Neuron (in vitro differentiated cells): ENCODE measurements at regions not wholly inside any gene's neighbourhood (a gene's known extent, or its start where the extent isn't known, plus 50 kb on each side); places are given as distances from the start of the nearest gene placed in this dataset.

Source experiments
- H2AFZ ChIP-seq: one replicate; pipeline ENCODE4 v1.6.1; 2013; ENCODE audit warnings: low read depth, mild to moderate bottlenecking, inconsistent platforms, low read length, moderate library complexity
- H3K27me3 ChIP-seq: one replicate; pipeline ENCODE4 v1.6.1; 2013; ENCODE audit warnings: low read length; ENCODE audit not compliant: insufficient read depth
- H3K36me3 ChIP-seq: one replicate; pipeline ENCODE4 v1.6.1; 2013; ENCODE audit warnings: low read length; ENCODE audit not compliant: insufficient read depth
- H3K4me1 ChIP-seq: one replicate; pipeline ENCODE4 v1.6.1; 2013; ENCODE audit warnings: low read length; ENCODE audit not compliant: insufficient read depth
- H3K4me3 ChIP-seq: 2 replicates; pipeline ENCODE4 v1.5.1; 2013; ENCODE audit warnings: mild to moderate bottlenecking, low read length, moderate library complexity
- H3K9me3 ChIP-seq: one replicate; pipeline ENCODE4 v1.6.1; 2013; ENCODE audit warnings: low read length

GRCh38 chr14:71602524-71602923 lies 329.7 kb upstream of the RGS6 start:
- Histone ChIP-seq H3K27me3 (no peaks in the 10 kb centered on the region), H3K36me3 (no peaks in the 10 kb centered on the region), H2AFZ (no peak overlapping the region), H3K4me1 (no peaks in the 10 kb centered on the region), H3K4me3 (no peak overlapping the region), H3K9me3 (peaks cover 8% of the 10 kb centered on the region)

- no peak overlapping the region for H3K4me3 ChIP-seq
Measured at GRCh38 chr14:71604231-71604630, 328.0 kb upstream of the RGS6 start.

GRCh38 chr14:71606064-71606463 lies 326.2 kb upstream of the RGS6 start:
- Histone ChIP-seq H3K36me3 (no peaks in the 10 kb centered on the region), H3K4me1 (no peaks in the 10 kb centered on the region), H3K9me3 (peaks cover 5% of the 10 kb centered on the region), H3K4me3 (no peak overlapping the region), H2AFZ (no peak overlapping the region), H3K27me3 (no peaks in the 10 kb centered on the region)

More at GRCh38 chr14:71604231-71604630, 328.0 kb upstream of the RGS6 start:
- no peak overlapping the region for H2AFZ ChIP-seq
- no peaks in the 10 kb centered on the region for H3K36me3 ChIP-seq
- peaks cover 8% of the 10 kb centered on the region for H3K9me3 ChIP-seq
- no peaks in the 10 kb centered on the region for H3K27me3 ChIP-seq
- H3K4me1 ChIP-seq: no peaks in the 10 kb centered on the region

- Histone ChIP-seq H3K27me3 (no peaks in the 10 kb centered on the region), H2AFZ (no peak overlapping the region), H3K4me1 (no peaks in the 10 kb centered on the region), H3K4me3 (no peak overlapping the region), H3K9me3 (peaks cover 5% of the 10 kb centered on the region), H3K36me3 (no peaks in the 10 kb centered on the region)
Measured at GRCh38 chr14:71606575-71606974, 325.7 kb upstream of the RGS6 start.

- Histone ChIP-seq H3K9me3 (peaks cover 5% of the 10 kb centered on the region), H3K4me3 (no peak overlapping the region), H3K27me3 (no peaks in the 10 kb centered on the region), H3K4me1 (no peaks in the 10 kb centered on the region), H2AFZ (no peak overlapping the region), H3K36me3 (no peaks in the 10 kb centered on the region)
Measured at GRCh38 chr14:71607056-71607455, 325.2 kb upstream of the RGS6 start.

GRCh38 chr14:71610149-71610548 lies 322.1 kb upstream of the RGS6 start:
- Histone ChIP-seq H3K36me3 (no peaks in the 10 kb centered on the region), H3K4me3 (no peak overlapping the region)

GRCh38 chr14:71610797-71611196 lies 321.4 kb upstream of the RGS6 start:
- Histone ChIP-seq H3K9me3 (peaks cover 3% of the 10 kb centered on the region), H2AFZ (no peak overlapping the region), H3K4me1 (no peaks in the 10 kb centered on the region), H3K27me3 (no peaks in the 10 kb centered on the region), H3K36me3 (no peaks in the 10 kb centered on the region), H3K4me3 (no peak overlapping the region)

More at GRCh38 chr14:71610149-71610548, 322.1 kb upstream of the RGS6 start:
- Histone ChIP-seq H2AFZ (no peak overlapping the region), H3K4me1 (no peaks in the 10 kb centered on the region), H3K27me3 (no peaks in the 10 kb centered on the region), H3K9me3 (peaks cover 3% of the 10 kb centered on the region)

- Histone ChIP-seq H3K27me3 (no peaks in the 10 kb centered on the region), H2AFZ (no peak overlapping the region), H3K36me3 (no peaks in the 10 kb centered on the region)
Measured at GRCh38 chr14:71613168-71613567, 319.1 kb upstream of the RGS6 start.

GRCh38 chr14:71616013-71616412 lies 316.2 kb upstream of the RGS6 start:
- Histone ChIP-seq H3K4me1 (no peaks in the 10 kb centered on the region), H3K27me3 (no peaks in the 10 kb centered on the region), H3K4me3 (no peak overlapping the region), H2AFZ (no peak overlapping the region), H3K9me3 (no peaks in the 10 kb centered on the region), H3K36me3 (peaks cover 3% of the 10 kb centered on the region)

More at GRCh38 chr14:71613168-71613567, 319.1 kb upstream of the RGS6 start:
- H3K4me3 ChIP-seq: no peak overlapping the region
- no peaks in the 10 kb centered on the region for H3K9me3 ChIP-seq
- no peaks in the 10 kb centered on the region for H3K4me1 ChIP-seq

- Histone ChIP-seq H3K27me3 (no peaks in the 10 kb centered on the region), H3K4me1 (peaks cover 6% of the 10 kb centered on the region), H3K9me3 (no peaks in the 10 kb centered on the region), H2AFZ (no peak overlapping the region), H3K36me3 (peaks cover 3% of the 10 kb centered on the region), H3K4me3 (no peak overlapping the region)
Measured at GRCh38 chr14:71618047-71618446, 314.2 kb upstream of the RGS6 start.

- Histone ChIP-seq H3K27me3 (no peaks in the 10 kb centered on the region), H3K4me1 (peaks cover 9% of the 10 kb centered on the region), H2AFZ (no peak overlapping the region), H3K36me3 (peaks cover 3% of the 10 kb centered on the region), H3K9me3 (no peaks in the 10 kb centered on the region), H3K4me3 (no peak overlapping the region)
Measured at GRCh38 chr14:71618716-71619115, 313.5 kb upstream of the RGS6 start.

- H3K36me3 ChIP-seq: peaks cover 3% of the 10 kb centered on the region
- no peaks in the 10 kb centered on the region for H3K9me3 ChIP-seq
- no peak overlapping the region for H2AFZ ChIP-seq
- H3K27me3 ChIP-seq: no peaks in the 10 kb centered on the region
- no peak overlapping the region for H3K4me3 ChIP-seq
- peaks cover 9% of the 10 kb centered on the region for H3K4me1 ChIP-seq
Measured at GRCh38 chr14:71619472-71619871, 312.8 kb upstream of the RGS6 start.

GRCh38 chr14:71620401-71620800 lies 311.8 kb upstream of the RGS6 start:
- H2AFZ ChIP-seq: no peak overlapping the region

GRCh38 chr14:71621276-71621675 lies 311.0 kb upstream of the RGS6 start:
- H3K4me1 ChIP-seq: peaks cover 12% of the 10 kb centered on the region
- peaks cover 3% of the 10 kb centered on the region for H3K36me3 ChIP-seq
- no peak overlapping the region for H3K4me3 ChIP-seq
- no peaks in the 10 kb centered on the region for H3K9me3 ChIP-seq
- no peaks in the 10 kb centered on the region for H3K27me3 ChIP-seq
- H2AFZ ChIP-seq: no peak overlapping the region

More at GRCh38 chr14:71620401-71620800, 311.8 kb upstream of the RGS6 start:
- Histone ChIP-seq H3K36me3 (peaks cover 3% of the 10 kb centered on the region), H3K9me3 (no peaks in the 10 kb centered on the region), H3K27me3 (no peaks in the 10 kb centered on the region), H3K4me1 (peaks cover 9% of the 10 kb centered on the region), H3K4me3 (no peak overlapping the region)
